GM21576 (cell line): ENCODE measurements at regions not wholly inside any gene's neighbourhood (a gene's known extent, or its start where the extent isn't known, plus 50 kb on each side); places are given as distances from the start of the nearest gene placed in this dataset.

ENCODE experiments used
- ATAC-seq: cut with Tn5 transposase; IDR thresholded peaks from one replicate; pipeline ENCODE4 v1.9.1; 2021; ENCODE audit warnings: mild to moderate bottlenecking, moderate library complexity; ENCODE audit not compliant: unreplicated experiment

- ATAC-seq, result no peak
Measured at GRCh38 chr3:18501679-18502343, 76.7 kb upstream of the SATB1 start.

GRCh38 chr3:18500322-18500721, 75.2 kb upstream of the SATB1 start:
- no peak for ATAC-seq

GRCh38 chr3:18499301-18499700, 74.2 kb upstream of the SATB1 start:
- ATAC-seq, result peak; percentile 75

GRCh38 chr3:18494251-18494650, 69.1 kb upstream of the SATB1 start:
- no peak for ATAC-seq

GRCh38 chr3:18489939-18490338, 64.8 kb upstream of the SATB1 start:
- no peak for ATAC-seq

GRCh38 chr3:18483226-18483625, 58.1 kb upstream of the SATB1 start:
- no peak for ATAC-seq

- no peak for ATAC-seq
Measured at GRCh38 chr3:18481946-18482548, 56.9 kb upstream of the SATB1 start.

- no peak for ATAC-seq
Measured at GRCh38 chr3:18477620-18478019, 52.5 kb upstream of the SATB1 start.
